Fibroblast of skin of right biceps (primary cell): ENCODE measurements at regions not wholly inside any gene's neighbourhood (a gene's known extent, or its start where the extent isn't known, plus 50 kb on each side); places are given as distances from the start of the nearest gene placed in this dataset.

Experiments used
- DNase-seq: peaks from one replicate; pipeline ENCODE4 v3.0.0-alpha.2; 2013

GRCh38 chr9:4382722-4383317 lies 83.0 kb upstream of the GLIS3 start:
- peak; percentile 20 for DNase-seq

- DNase-seq = no peak
These were observed 81.9 kb upstream of the GLIS3 start for GRCh38 chr9:4381744-4382143.

GRCh38 chr9:4380406-4380805 lies 80.5 kb upstream of the GLIS3 start:
- DNase-seq = no peak

GRCh38 chr9:4375424-4376200 lies 75.7 kb upstream of the GLIS3 start:
- DNase-seq = peak; percentile 82

- peak; percentile 93 for DNase-seq
These were observed 71.2 kb upstream of the GLIS3 start for GRCh38 chr9:4371108-4371507.

- no peak for DNase-seq
These were observed 70.6 kb upstream of the GLIS3 start for GRCh38 chr9:4370501-4370900.

GRCh38 chr9:4366591-4367330 lies 66.9 kb upstream of the GLIS3 start:
- peak; percentile 54 for DNase-seq

- DNase-seq = no peak
These were observed 65.2 kb upstream of the GLIS3 start for GRCh38 chr9:4365055-4365454.

GRCh38 chr9:4362281-4362680 lies 62.4 kb upstream of the GLIS3 start:
- no peak for DNase-seq

- DNase-seq = no peak
These were observed 59.1 kb upstream of the GLIS3 start for GRCh38 chr9:4359016-4359415.

GRCh38 chr9:4357929-4358328 lies 58.1 kb upstream of the GLIS3 start:
- no peak for DNase-seq

- DNase-seq = no peak
These were observed 56.4 kb upstream of the GLIS3 start for GRCh38 chr9:4356306-4356705.

- DNase-seq = no peak
These were observed 53.4 kb upstream of the GLIS3 start for GRCh38 chr9:4353236-4353635.

- no peak for DNase-seq
These were observed 50.0 kb upstream of the GLIS3 start for GRCh38 chr9:4349816-4350418.
